ENCODE measurements at regions not wholly inside any gene's neighbourhood (a gene's known extent, or its start where the extent isn't known, plus 50 kb on each side); places are given as distances from the start of the nearest gene placed in this dataset.

- no peak for TF ChIP-seq EZH2 (IDR thresholded peaks at IDR 0.05; ENCODE audit: insufficient read depth, low read length)
- TF ChIP-seq, protein P1, sequence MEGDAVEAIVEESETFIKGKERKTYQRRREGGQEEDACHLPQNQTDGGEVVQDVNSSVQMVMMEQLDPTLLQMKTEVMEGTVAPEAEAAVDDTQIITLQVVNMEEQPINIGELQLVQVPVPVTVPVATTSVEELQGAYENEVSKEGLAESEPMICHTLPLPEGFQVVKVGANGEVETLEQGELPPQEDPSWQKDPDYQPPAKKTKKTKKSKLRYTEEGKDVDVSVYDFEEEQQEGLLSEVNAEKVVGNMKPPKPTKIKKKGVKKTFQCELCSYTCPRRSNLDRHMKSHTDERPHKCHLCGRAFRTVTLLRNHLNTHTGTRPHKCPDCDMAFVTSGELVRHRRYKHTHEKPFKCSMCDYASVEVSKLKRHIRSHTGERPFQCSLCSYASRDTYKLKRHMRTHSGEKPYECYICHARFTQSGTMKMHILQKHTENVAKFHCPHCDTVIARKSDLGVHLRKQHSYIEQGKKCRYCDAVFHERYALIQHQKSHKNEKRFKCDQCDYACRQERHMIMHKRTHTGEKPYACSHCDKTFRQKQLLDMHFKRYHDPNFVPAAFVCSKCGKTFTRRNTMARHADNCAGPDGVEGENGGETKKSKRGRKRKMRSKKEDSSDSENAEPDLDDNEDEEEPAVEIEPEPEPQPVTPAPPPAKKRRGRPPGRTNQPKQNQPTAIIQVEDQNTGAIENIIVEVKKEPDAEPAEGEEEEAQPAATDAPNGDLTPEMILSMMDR (IDR thresholded peaks at IDR 0.05; ENCODE audit: insufficient read depth, low read depth, low read length), result no peak
Measured at GRCh38 chr5:4225741-4226140, 630.1 kb downstream of the IRX1 start.
